ENCODE measurements at regions not wholly inside any gene's neighbourhood (a gene's known extent, or its start where the extent isn't known, plus 50 kb on each side); places are given as distances from the start of the nearest gene placed in this dataset.
A peak's percentile ranks its signal among the peaks of the same experiment; 100 is the strongest.

GRCh38 chr12:4001031-4001430 lies 127.8 kb upstream of the PARP11 start:
- H3K9me3 ChIP-seq, result no peaks in the 10 kb centered on the region
- no peaks in the 10 kb centered on the region for H3K27me3 ChIP-seq
- ATAC-seq (no peak), DNase-seq (no peak), FAIRE-seq (no peak)
- TF ChIP-seq CTCF (IDR thresholded peaks at IDR 0.05), result no peak
- no peaks in the 10 kb centered on the region for H3K36me3 ChIP-seq
- H3K4me3 ChIP-seq, result no peak overlapping the region
- peak overlapping the region; percentile 9 to 90 (median 80) for H3K27ac ChIP-seq
- intact Hi-C loops (cut with DNase I), result no loop called here
- H3K4me1 ChIP-seq, result peaks cover 8 to 42% (median 25%) of the 10 kb centered on the region in 3 donors

- 76 to 77% methylated on average over 8 of the region's 8 CpGs for WGBS, 2 donors
- intact Hi-C loops (cut with DNase I), result loop anchor here in 1 of 3 donors (10.0 kb wide), 2 partner anchors 115 to 275 kb away; partner anchors contain the start of gene CCND2
- peak overlapping the region; percentile 79 to 90 (median 86) for H3K27ac ChIP-seq
- H3K9me3 ChIP-seq, result no peaks in the 10 kb centered on the region
- no peaks in the 10 kb centered on the region for H3K36me3 ChIP-seq
- peaks cover 8 to 37% (median 25%) of the 10 kb centered on the region in 3 donors for H3K4me1 ChIP-seq
- peak in 1 of 4 donors; percentile 1 for ATAC-seq
- no peak for FAIRE-seq
- TF ChIP-seq CTCF (IDR thresholded peaks at IDR 0.05), result no peak
- DNase-seq, result no peak
- no peak overlapping the region for H3K4me3 ChIP-seq
- no peaks in the 10 kb centered on the region for H3K27me3 ChIP-seq
Measured at GRCh38 chr12:3999904-4000303, 126.7 kb upstream of the PARP11 start.

- peak; percentile 89 to 94 (median 94) for ATAC-seq
- H3K27ac ChIP-seq, result peak overlapping the region; percentile 79 to 90 (median 86)
- 21 to 23% methylated on average over 7 of the region's 7 CpGs for WGBS, 2 donors
- peak in 4 of 6 donors; percentile 79 to 92 (median 88) for DNase-seq
- H3K27me3 ChIP-seq, result no peaks in the 10 kb centered on the region
- peaks cover 6 to 35% (median 25%) of the 10 kb centered on the region in 3 donors for H3K4me1 ChIP-seq
- no peaks in the 10 kb centered on the region for H3K36me3 ChIP-seq
- intact Hi-C loops (cut with DNase I), result loop anchor here in 1 of 3 donors (10.0 kb wide), 2 partner anchors 114 to 276 kb away; partner anchors contain the start of gene CCND2
- FAIRE-seq, result no peak
- TF ChIP-seq CTCF (IDR thresholded peaks at IDR 0.05), result no peak
- H3K9me3 ChIP-seq, result no peaks in the 10 kb centered on the region
- H3K4me3 ChIP-seq, result peak overlapping the region in 1 of 4 donors; percentile 1
Measured at GRCh38 chr12:3998968-3999792, 126.0 kb upstream of the PARP11 start.

- DNase-seq (no peak), FAIRE-seq (no peak), ATAC-seq (no peak)
- H3K4me3 ChIP-seq, result peak overlapping the region in 1 of 4 donors; percentile 1
- no peaks in the 10 kb centered on the region for H3K27me3 ChIP-seq
- H3K4me1 ChIP-seq, result peaks cover 6 to 34% (median 25%) of the 10 kb centered on the region in 3 donors
- intact Hi-C loops (cut with DNase I), result loop anchor here in 1 of 3 donors (10.0 kb wide), 2 partner anchors 114 to 276 kb away; partner anchors contain the start of gene CCND2
- H3K9me3 ChIP-seq, result no peaks in the 10 kb centered on the region
- no peaks in the 10 kb centered on the region for H3K36me3 ChIP-seq
- WGBS, 2 donors, result 71 to 78% methylated on average over 5 of the region's 5 CpGs
- peak overlapping the region; percentile 9 to 90 (median 80) for H3K27ac ChIP-seq
- TF ChIP-seq CTCF (IDR thresholded peaks at IDR 0.05), result no peak
Measured at GRCh38 chr12:3998397-3998796, 125.2 kb upstream of the PARP11 start.

Measured in pancreas (tissue), 10 donors.